A673 (cell line): ENCODE measurements at regions not wholly inside any gene's neighbourhood (a gene's known extent, or its start where the extent isn't known, plus 50 kb on each side); places are given as distances from the start of the nearest gene placed in this dataset.

Source experiments
- EZH2 ChIP-seq: fragments of 200-600 bp; sonication (generic); IDR thresholded peaks from 2 replicates; pipeline ENCODE4 v1.6.1; 2017; ENCODE audit warnings: borderline replicate concordance, low read depth, mild to moderate bottlenecking, mixed read lengths, antibody characterized with exemption, low read length; ENCODE audit not compliant: poor library complexity, severe bottlenecking
- TF ChIP-seq, protein P1 (sequence below): fragments of 300-800, 200-600 bp; sonication (generic); conservative IDR thresholded peaks from 2 replicates; pipeline ENCODE4 v1.5.1; 2017; ENCODE audit warnings: low read depth, mild to moderate bottlenecking, antibody characterized with exemption, low read length, moderate library complexity, mixed read lengths

DNA sequence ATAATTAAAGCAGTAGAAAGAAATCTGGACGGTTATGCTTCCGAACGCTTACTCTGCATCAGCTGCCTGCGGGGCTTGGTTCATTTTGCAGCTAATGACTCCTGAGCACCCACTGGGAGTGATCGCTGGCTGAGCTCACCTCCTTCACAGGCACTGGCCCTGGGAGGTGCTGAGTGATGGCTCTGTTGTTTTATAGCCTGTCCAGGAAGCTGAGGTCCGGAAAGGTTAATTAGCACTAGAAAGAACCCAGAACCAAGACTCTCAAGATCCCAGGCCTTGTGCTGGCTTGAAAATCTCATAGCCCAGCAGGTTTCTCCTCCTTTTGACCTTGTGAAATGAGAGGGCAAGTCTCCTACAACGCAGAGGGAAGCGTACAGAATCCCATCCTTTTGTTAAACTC, 226.2 kb downstream of the AJAP1 start:
- TF ChIP-seq, protein P1, sequence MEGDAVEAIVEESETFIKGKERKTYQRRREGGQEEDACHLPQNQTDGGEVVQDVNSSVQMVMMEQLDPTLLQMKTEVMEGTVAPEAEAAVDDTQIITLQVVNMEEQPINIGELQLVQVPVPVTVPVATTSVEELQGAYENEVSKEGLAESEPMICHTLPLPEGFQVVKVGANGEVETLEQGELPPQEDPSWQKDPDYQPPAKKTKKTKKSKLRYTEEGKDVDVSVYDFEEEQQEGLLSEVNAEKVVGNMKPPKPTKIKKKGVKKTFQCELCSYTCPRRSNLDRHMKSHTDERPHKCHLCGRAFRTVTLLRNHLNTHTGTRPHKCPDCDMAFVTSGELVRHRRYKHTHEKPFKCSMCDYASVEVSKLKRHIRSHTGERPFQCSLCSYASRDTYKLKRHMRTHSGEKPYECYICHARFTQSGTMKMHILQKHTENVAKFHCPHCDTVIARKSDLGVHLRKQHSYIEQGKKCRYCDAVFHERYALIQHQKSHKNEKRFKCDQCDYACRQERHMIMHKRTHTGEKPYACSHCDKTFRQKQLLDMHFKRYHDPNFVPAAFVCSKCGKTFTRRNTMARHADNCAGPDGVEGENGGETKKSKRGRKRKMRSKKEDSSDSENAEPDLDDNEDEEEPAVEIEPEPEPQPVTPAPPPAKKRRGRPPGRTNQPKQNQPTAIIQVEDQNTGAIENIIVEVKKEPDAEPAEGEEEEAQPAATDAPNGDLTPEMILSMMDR = no peak
- TF ChIP-seq EZH2 = no peak
